ENCODE measurements at regions not wholly inside any gene's neighbourhood (a gene's known extent, or its start where the extent isn't known, plus 50 kb on each side); places are given as distances from the start of the nearest gene placed in this dataset.

DNA sequence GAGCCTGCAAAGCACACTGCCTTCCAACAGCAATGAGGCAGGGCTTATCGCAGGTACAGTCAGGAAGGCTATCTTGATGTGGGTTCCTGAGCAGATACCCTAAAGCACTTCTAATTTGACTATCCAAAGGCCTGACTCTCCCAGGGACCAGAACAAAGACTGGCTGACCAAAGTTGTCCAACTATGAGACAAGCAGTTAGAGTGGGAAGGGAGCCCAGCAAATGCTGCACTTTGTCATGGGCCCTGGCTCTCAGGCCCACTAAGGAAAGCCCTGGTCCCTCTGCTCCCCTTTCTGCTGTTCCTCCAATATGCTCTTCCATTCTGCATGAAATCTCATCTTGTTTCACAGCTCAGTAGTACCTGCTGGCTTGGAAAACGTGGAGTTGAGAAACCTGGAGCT is 391.0 kb downstream of the RAB28 start:
- dilution Hi-C loops (cut with MboI; ENCODE audit: extremely low pct_ligation_motif_present, low sequenced_read_pairs), result no loop called here

DNA sequence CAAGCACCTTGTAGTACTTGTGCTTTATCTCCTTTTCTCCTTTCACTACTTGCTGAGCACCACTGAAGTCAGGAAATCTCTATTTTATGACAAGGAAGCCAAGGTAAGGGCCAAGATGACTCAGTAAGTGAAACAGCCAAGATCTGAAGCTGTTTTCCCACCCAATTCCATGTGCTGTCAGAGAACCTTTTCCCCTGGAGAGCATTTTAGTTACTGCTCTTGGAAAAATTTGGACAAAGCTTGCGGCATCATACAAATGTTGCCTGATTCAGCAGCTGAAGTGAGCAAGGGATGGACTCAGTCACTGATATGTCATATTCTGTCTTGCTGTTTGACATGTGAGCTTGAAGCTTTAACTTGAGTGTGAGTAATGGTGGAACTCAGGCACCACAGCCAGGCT is 391.4 kb downstream of the RAB28 start:
- H4K20me1 ChIP-seq (ENCODE audit: control insufficient read depth, extremely low read depth, insufficient read depth, low read length), result no peaks in the 10 kb centered on the region
- no peak overlapping the region for H3K4me3 ChIP-seq (ENCODE audit: control insufficient read depth in 2 of 3, extremely low read depth in 1 of 3, insufficient read depth in 2 of 3, low read depth in 1 of 3, low read length in 3 of 3)
- H2AFZ ChIP-seq (ENCODE audit: control insufficient read depth, low read length), result no peak overlapping the region
- no peaks in the 10 kb centered on the region for H3K79me2 ChIP-seq (ENCODE audit: control insufficient read depth, insufficient read depth, low read length)
- no peaks in the 10 kb centered on the region for H3K36me3 ChIP-seq (ENCODE audit: control insufficient read depth in 2 of 2, extremely low read depth in 1 of 2, insufficient read depth in 2 of 2, low read length in 2 of 2)
- no peak overlapping the region for H3K4me2 ChIP-seq (ENCODE audit: control insufficient read depth, extremely low read depth, insufficient read depth, low read depth, low read length)
- no peak for TF ChIP-seq EZH2 (IDR thresholded peaks at IDR 0.05; ENCODE audit: low read length)
- TF ChIP-seq, protein P1, sequence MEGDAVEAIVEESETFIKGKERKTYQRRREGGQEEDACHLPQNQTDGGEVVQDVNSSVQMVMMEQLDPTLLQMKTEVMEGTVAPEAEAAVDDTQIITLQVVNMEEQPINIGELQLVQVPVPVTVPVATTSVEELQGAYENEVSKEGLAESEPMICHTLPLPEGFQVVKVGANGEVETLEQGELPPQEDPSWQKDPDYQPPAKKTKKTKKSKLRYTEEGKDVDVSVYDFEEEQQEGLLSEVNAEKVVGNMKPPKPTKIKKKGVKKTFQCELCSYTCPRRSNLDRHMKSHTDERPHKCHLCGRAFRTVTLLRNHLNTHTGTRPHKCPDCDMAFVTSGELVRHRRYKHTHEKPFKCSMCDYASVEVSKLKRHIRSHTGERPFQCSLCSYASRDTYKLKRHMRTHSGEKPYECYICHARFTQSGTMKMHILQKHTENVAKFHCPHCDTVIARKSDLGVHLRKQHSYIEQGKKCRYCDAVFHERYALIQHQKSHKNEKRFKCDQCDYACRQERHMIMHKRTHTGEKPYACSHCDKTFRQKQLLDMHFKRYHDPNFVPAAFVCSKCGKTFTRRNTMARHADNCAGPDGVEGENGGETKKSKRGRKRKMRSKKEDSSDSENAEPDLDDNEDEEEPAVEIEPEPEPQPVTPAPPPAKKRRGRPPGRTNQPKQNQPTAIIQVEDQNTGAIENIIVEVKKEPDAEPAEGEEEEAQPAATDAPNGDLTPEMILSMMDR (optimal IDR thresholded peaks at IDR 0.05 in 1 of 3, IDR thresholded peaks at IDR 0.05 in 1 of 3, conservative IDR thresholded peaks at IDR 0.05 in 1 of 3; ENCODE audit: extremely low read depth in 1 of 3, insufficient read depth in 2 of 3, low read length in 3 of 3), result no peak
- dilution Hi-C loops (cut with MboI; ENCODE audit: extremely low pct_ligation_motif_present, low sequenced_read_pairs), result no loop called here
- no peaks in the 10 kb centered on the region for H3K27me3 ChIP-seq (ENCODE audit: control insufficient read depth, extremely low read depth, insufficient read depth, low read length)
- no peaks in the 10 kb centered on the region for H3K4me1 ChIP-seq (ENCODE audit: control insufficient read depth, extremely low read depth, insufficient read depth, low read length)
- no peak for FAIRE-seq
- H3K9me1 ChIP-seq (ENCODE audit: control insufficient read depth, extremely low read depth, insufficient read depth, low read length), result no peaks in the 10 kb centered on the region
- H3K9me3 ChIP-seq (ENCODE audit: control insufficient read depth, low read depth, low read length), result no peaks in the 10 kb centered on the region
- H3K9ac ChIP-seq (ENCODE audit: control insufficient read depth, extremely low read depth, insufficient read depth, low read length), result no peak overlapping the region
- DNase-seq (ENCODE audit: low read depth, low spot score), result no peak
- no peak overlapping the region for H3K27ac ChIP-seq (ENCODE audit: control insufficient read depth, insufficient read depth, low read length)

More for the DNA sequence above, 391.0 kb downstream of the RAB28 start:
- DNase-seq (ENCODE audit: low read depth, low spot score) (no peak), FAIRE-seq (no peak)
- Histone ChIP-seq H2AFZ (ENCODE audit: control insufficient read depth, low read length) (no peak overlapping the region), H3K79me2 (ENCODE audit: control insufficient read depth, insufficient read depth, low read length) (no peaks in the 10 kb centered on the region), H3K9me3 (ENCODE audit: control insufficient read depth, low read depth, low read length) (no peaks in the 10 kb centered on the region), H3K27me3 (ENCODE audit: control insufficient read depth, extremely low read depth, insufficient read depth, low read length) (no peaks in the 10 kb centered on the region), H3K4me3 (ENCODE audit: control insufficient read depth in 2 of 3, extremely low read depth in 1 of 3, insufficient read depth in 2 of 3, low read depth in 1 of 3, low read length in 3 of 3) (no peak overlapping the region), H3K9me1 (ENCODE audit: control insufficient read depth, extremely low read depth, insufficient read depth, low read length) (no peaks in the 10 kb centered on the region), H3K4me1 (ENCODE audit: control insufficient read depth, extremely low read depth, insufficient read depth, low read length) (no peaks in the 10 kb centered on the region), H3K9ac (ENCODE audit: control insufficient read depth, extremely low read depth, insufficient read depth, low read length) (no peak overlapping the region), H3K36me3 (ENCODE audit: control insufficient read depth in 2 of 2, extremely low read depth in 1 of 2, insufficient read depth in 2 of 2, low read length in 2 of 2) (no peaks in the 10 kb centered on the region), H4K20me1 (ENCODE audit: control insufficient read depth, extremely low read depth, insufficient read depth, low read length) (no peaks in the 10 kb centered on the region), H3K27ac (ENCODE audit: control insufficient read depth, insufficient read depth, low read length) (no peak overlapping the region), H3K4me2 (ENCODE audit: control insufficient read depth, extremely low read depth, insufficient read depth, low read depth, low read length) (no peak overlapping the region)
- TF ChIP-seq, protein P1 (optimal IDR thresholded peaks at IDR 0.05 in 1 of 3, IDR thresholded peaks at IDR 0.05 in 1 of 3, conservative IDR thresholded peaks at IDR 0.05 in 1 of 3; ENCODE audit: extremely low read depth in 1 of 3, insufficient read depth in 2 of 3, low read length in 3 of 3), result no peak
- no peak for TF ChIP-seq EZH2 (IDR thresholded peaks at IDR 0.05; ENCODE audit: low read length)

All from keratinocyte (primary cell).